ENCODE measurements at regions not wholly inside any gene's neighbourhood (a gene's known extent, or its start where the extent isn't known, plus 50 kb on each side); places are given as distances from the start of the nearest gene placed in this dataset.

GRCh38 chr15:53260647-53261046 lies 470.5 kb upstream of the ONECUT1 start:
- Mint-ChIP-seq H3K4me1 (ENCODE audit: low read depth) (no peaks in the 10 kb centered on the region), H3K9me3 (ENCODE audit: low read depth) (no peaks in the 10 kb centered on the region), H3K36me3 (ENCODE audit: low read depth) (no peaks in the 10 kb centered on the region), H3K27ac (ENCODE audit: unreplicated experiment) (no peak overlapping the region), H3K27me3 (ENCODE audit: low read depth) (no peaks in the 10 kb centered on the region), H3K4me3 (ENCODE audit: unreplicated experiment) (no peak overlapping the region)
- no peak for DNase-seq (ENCODE audit: low spot score)
- no peak for TF ChIP-seq CTCF (IDR thresholded peaks at IDR 0.05)

- DNase-seq (ENCODE audit: low spot score): no peak
- no peak for TF ChIP-seq CTCF (IDR thresholded peaks at IDR 0.05)
- no peaks in the 10 kb centered on the region for H3K27me3 Mint-ChIP-seq (ENCODE audit: low read depth)
- H3K36me3 Mint-ChIP-seq (ENCODE audit: low read depth): no peaks in the 10 kb centered on the region
- H3K27ac Mint-ChIP-seq (ENCODE audit: unreplicated experiment): no peak overlapping the region
- H3K9me3 Mint-ChIP-seq (ENCODE audit: low read depth): no peaks in the 10 kb centered on the region
- no peak overlapping the region for H3K4me3 Mint-ChIP-seq (ENCODE audit: unreplicated experiment)
- H3K4me1 Mint-ChIP-seq (ENCODE audit: low read depth): no peaks in the 10 kb centered on the region
Observed at GRCh38 chr15:53256457-53256856, 466.3 kb upstream of the ONECUT1 start.

GRCh38 chr15:53256043-53256442 lies 465.9 kb upstream of the ONECUT1 start:
- Mint-ChIP-seq H3K27ac (ENCODE audit: unreplicated experiment) (no peak overlapping the region), H3K4me3 (ENCODE audit: unreplicated experiment) (no peak overlapping the region), H3K27me3 (ENCODE audit: low read depth) (no peaks in the 10 kb centered on the region), H3K36me3 (ENCODE audit: low read depth) (no peaks in the 10 kb centered on the region), H3K9me3 (ENCODE audit: low read depth) (no peaks in the 10 kb centered on the region), H3K4me1 (ENCODE audit: low read depth) (no peaks in the 10 kb centered on the region)
- no peak for TF ChIP-seq CTCF (IDR thresholded peaks at IDR 0.05)
- no peak for DNase-seq (ENCODE audit: low spot score)

GRCh38 chr15:53251996-53252395 lies 461.9 kb upstream of the ONECUT1 start:
- Mint-ChIP-seq H3K27me3 (ENCODE audit: low read depth) (no peaks in the 10 kb centered on the region), H3K9me3 (ENCODE audit: low read depth) (no peaks in the 10 kb centered on the region), H3K4me3 (ENCODE audit: unreplicated experiment) (no peak overlapping the region), H3K36me3 (ENCODE audit: low read depth) (no peaks in the 10 kb centered on the region), H3K27ac (ENCODE audit: unreplicated experiment) (no peak overlapping the region), H3K4me1 (ENCODE audit: low read depth) (no peaks in the 10 kb centered on the region)
- no peak for DNase-seq (ENCODE audit: low spot score)
- no peak for TF ChIP-seq CTCF (IDR thresholded peaks at IDR 0.05)

GRCh38 chr15:53251523-53251922 lies 461.4 kb upstream of the ONECUT1 start:
- Mint-ChIP-seq H3K36me3 (ENCODE audit: low read depth) (no peaks in the 10 kb centered on the region), H3K4me3 (ENCODE audit: unreplicated experiment) (no peak overlapping the region), H3K4me1 (ENCODE audit: low read depth) (no peaks in the 10 kb centered on the region), H3K27me3 (ENCODE audit: low read depth) (no peaks in the 10 kb centered on the region), H3K27ac (ENCODE audit: unreplicated experiment) (no peak overlapping the region), H3K9me3 (ENCODE audit: low read depth) (no peaks in the 10 kb centered on the region)
- no peak for TF ChIP-seq CTCF (IDR thresholded peaks at IDR 0.05)
- no peak for DNase-seq (ENCODE audit: low spot score)
